HepG2 (cell line): ENCODE measurements at regions not wholly inside any gene's neighbourhood (a gene's known extent, or its start where the extent isn't known, plus 50 kb on each side); places are given as distances from the start of the nearest gene placed in this dataset.
"Not testable (repeated sequence)": the region's sequence is repeated elsewhere in the genome, so short reads cannot be mapped to it uniquely, and the experiment has no call there.

Experiments used
- ATAC-seq: fragments of 200-7000 bp; cut with Tn5 transposase; 3 replicates; pipeline ENCODE4 v1.9.1; 2020; ENCODE audit warnings: mild to moderate bottlenecking, moderate library complexity
- BruUV-seq: library from RNA; stranded (reverse); fragments of 400-500 nt; replicated peaks from 2 replicates; lab custom pipeline; 2021; lab: Mats Ljungman, UMichigan
- CTCF ChIA-PET: fragments of 300-600 bp; formaldehyde crosslinking; extraction: SDS; loops from one replicate; lab custom pipeline; 2021; ENCODE audit warnings: low total read pairs, inconsistent platforms, low intra/inter-chr PET ratio; lab: Yijun Ruan, JAX
- POLR2A ChIA-PET: fragments of 350-600 bp; sonication (Branson Sonifier 250); formaldehyde crosslinking; loops from one replicate; lab custom pipeline; 2020; ENCODE audit warnings: antibody characterized with exemption, inconsistent platforms; lab: Yijun Ruan, JAX
- DNase-seq: peaks from one replicate; pipeline ENCODE4 v3.0.0-alpha.2; 2015; ENCODE audit warnings: low spot score
- FAIRE-seq: peaks from 3 replicates; lab custom pipeline; 2011; peaks lifted over from hg19 to GRCh38; lab: Jason Lieb, UNC
- H2AFZ ChIP-seq: one replicate; pipeline ENCODE4 v1.6.1; 2011; ENCODE audit warnings: low read length, inconsistent platforms
- H3K27ac ChIP-seq: fragments of 300-600 bp; 3 replicates; pipeline ENCODE4 v1.8.0; 2011; ENCODE audit warnings: mixed run types, mild to moderate bottlenecking, mixed read lengths, low read length, inconsistent platforms; ENCODE audit not compliant: insufficient read depth; ENCODE audit errors: extremely low read length
- H3K27me3 ChIP-seq, 2 experiments: fragments of 200-600 bp in 1 of 2; 2 replicates in 1 of 2; 3 replicates in 1 of 2; pipeline versions ENCODE4 v1.6.0 to v1.8.0; 2011; ENCODE audit warnings: low read length in 2 of 2, mild to moderate bottlenecking in 2 of 2, moderate library complexity in 2 of 2, inconsistent platforms in 1 of 2; ENCODE audit not compliant: insufficient read depth in 2 of 2, control insufficient read depth in 1 of 2
- H3K36me3 ChIP-seq, 2 experiments: fragments of 200-600 bp in 1 of 2; replicated peaks in 1 of 2; 2 replicates in 1 of 2; 3 replicates in 1 of 2; pipeline versions ENCODE4 v1.5.1 to v1.8.0; 2011; ENCODE audit warnings: low read length in 2 of 2, inconsistent platforms in 1 of 2; ENCODE audit not compliant: insufficient read depth in 2 of 2, control insufficient read depth in 1 of 2
- H3K4me1 ChIP-seq: 2 replicates; pipeline ENCODE4 v1.5.1; 2012; ENCODE audit warnings: low read length, inconsistent platforms; ENCODE audit not compliant: insufficient read depth
- H3K4me2 ChIP-seq: 2 replicates; pipeline ENCODE4 v1.6.0; 2011; ENCODE audit warnings: low read depth, low read length, inconsistent platforms
- H3K4me3 ChIP-seq, 3 experiments: fragments of 200-600 bp in 1 of 3; sonication (generic), shearing (Covaris generic) in 1 of 3; replicated peaks in 1 of 3; 2 replicates each; pipeline ENCODE4 v1.5.1; 2011 to 2016; ENCODE audit warnings: low read length in 3 of 3, inconsistent platforms in 2 of 3, low read depth in 2 of 3, mild to moderate bottlenecking in 2 of 3, control low read depth in 1 of 3, mixed read lengths in 1 of 3; ENCODE audit not compliant: insufficient read depth in 1 of 3
- H3K79me2 ChIP-seq: one replicate; pipeline ENCODE4 v1.6.1; 2011; ENCODE audit warnings: low read length, inconsistent platforms; ENCODE audit not compliant: insufficient read depth
- H3K9ac ChIP-seq: 2 replicates; pipeline ENCODE4 v1.6.0; 2011; ENCODE audit warnings: mild to moderate bottlenecking, low read depth, low read length, inconsistent platforms; ENCODE audit not compliant: insufficient read depth
- H3K9me3 ChIP-seq: 2 replicates; pipeline ENCODE4 v1.5.1; 2012; ENCODE audit warnings: mild to moderate bottlenecking, low read length
- H4K20me1 ChIP-seq: 2 replicates; pipeline ENCODE4 v1.6.0; 2011; ENCODE audit warnings: inconsistent platforms, mild to moderate bottlenecking, low read length, moderate library complexity; ENCODE audit not compliant: insufficient read depth
- GTF2F1 ChIP-seq: fragments of 150-350 bp; IDR thresholded peaks from 2 replicates; pipeline ENCODE4 v1.6.1; 2014; ENCODE audit warnings: low read length
- HES4 ChIP-seq: sonication (generic); formaldehyde crosslinking; IDR thresholded peaks from 2 replicates; pipeline ENCODE4 v1.9.0; 2021; ENCODE audit warnings: mild to moderate bottlenecking, missing genetic modification reagents, borderline replicate concordance
- HIC2 ChIP-seq: sonication (generic); formaldehyde crosslinking; IDR thresholded peaks from 2 replicates; pipeline ENCODE4 v1.9.0; 2022; ENCODE audit warnings: low read depth, missing genetic modification reagents
- PHF21A ChIP-seq: sonication (generic); formaldehyde crosslinking; IDR thresholded peaks from 2 replicates; pipeline ENCODE4 v1.5.0; 2020; ENCODE audit warnings: mild to moderate bottlenecking, missing genetic modification reagents
- RAD51 ChIP-seq: fragments of 450-650 bp; IDR thresholded peaks from 2 replicates; pipeline ENCODE4 v1.6.1; 2016; ENCODE audit warnings: borderline replicate concordance
- SYNCRIP ChIP-seq: fragments of 200-400 bp; formaldehyde crosslinking; IDR thresholded peaks from 2 replicates; pipeline ENCODE4 v1.6.1; 2018; ENCODE audit warnings: mild to moderate bottlenecking, low read depth, low read length; ENCODE audit not compliant: insufficient read depth
- XBP1 ChIP-seq: sonication (generic); formaldehyde crosslinking; IDR thresholded peaks from 2 replicates; pipeline ENCODE4 v1.5.0; 2020; ENCODE audit warnings: missing genetic modification reagents
- ZNF572 ChIP-seq: sonication (generic); formaldehyde crosslinking; IDR thresholded peaks from 2 replicates; pipeline ENCODE4 v1.5.1; 2020; ENCODE audit warnings: mild to moderate bottlenecking, missing genetic modification reagents
- WGBS: methylation state at CpG from one replicate; pipeline ENCODE4 v1.1.6; 2017; ENCODE audit warnings: low lambda C conversion rate; 5-methylcytosine and 5-hydroxymethylcytosine counted together
- in situ Hi-C: cut with HindIII; loops from 2 replicates; pipeline ENCODE4 v1.10.0; 2017; ENCODE audit warnings: low pct_unique_long_range_greater_than_20kb; ENCODE audit not compliant: extremely low pct_ligation_motif_present
- intact Hi-C: fragments of 100-400 bp; cut with micrococcal nuclease; formaldehyde crosslinking; loops from one replicate; pipeline ENCODE4 v1.10.0; 2022; ENCODE audit not compliant: unreplicated experiment
- TF ChIP-seq, protein P1 (sequence below): sonication (generic); formaldehyde crosslinking; IDR thresholded peaks from 2 replicates; pipeline ENCODE4 v1.4.0; 2020; ENCODE audit warnings: missing genetic modification reagents

DNA sequence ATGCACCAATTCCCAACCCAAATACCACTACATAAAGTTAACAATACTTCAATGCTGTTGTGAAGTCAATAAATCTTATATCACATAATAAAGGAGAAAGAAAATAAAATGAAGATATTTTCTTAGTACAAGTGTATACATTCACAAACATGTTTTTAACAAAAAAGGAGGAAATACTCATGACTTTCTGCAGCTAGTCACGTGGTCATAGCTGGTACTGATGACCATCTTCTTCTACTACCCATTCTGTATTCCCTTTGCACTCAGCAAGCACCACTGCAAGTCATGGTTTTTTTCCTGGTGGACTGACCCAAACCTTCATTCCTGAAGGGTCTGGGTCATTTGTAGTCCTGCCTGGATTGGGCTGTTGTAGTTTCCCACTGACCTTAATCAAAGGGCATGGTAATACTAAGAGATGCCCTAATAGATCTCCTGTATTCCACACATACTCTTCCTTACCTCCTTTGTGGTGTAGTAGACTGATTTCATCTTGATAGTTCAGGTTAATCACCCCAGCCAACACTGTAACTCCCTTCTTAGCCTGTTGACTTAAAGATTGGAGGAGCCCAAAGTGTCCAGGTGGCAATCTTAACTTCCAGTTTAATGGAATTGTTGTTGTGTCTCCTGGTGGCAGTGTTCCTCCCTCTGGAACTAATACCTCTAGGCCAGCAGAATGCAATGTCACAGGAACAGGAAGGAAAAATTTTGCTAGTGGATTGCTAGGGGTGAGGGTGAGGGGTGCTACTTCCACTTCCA lies 83.1 kb upstream of the CYRIA start:
- TF ChIP-seq RAD51, result peak; percentile 35; the same call in 1 of the 2 replicates
- POLR2A ChIA-PET, H3K36me3 ChIP-seq: not testable (repeated sequence)

GRCh38 chr2:16747689-16748088 lies 82.1 kb upstream of the CYRIA start:
- ChIA-PET POLR2A (no interaction called here), CTCF (no interaction called here)
- Histone ChIP-seq H3K4me2 (no peak overlapping the region), H3K27me3 (no peaks in the 10 kb centered on the region; a peak in 1 of 5 replicates), H3K4me1 (no peaks in the 10 kb centered on the region), H3K79me2 (no peaks in the 10 kb centered on the region), H3K9ac (no peak overlapping the region), H2AFZ (no peak overlapping the region), H3K36me3 (no peaks in the 10 kb centered on the region), H3K9me3 (no peaks in the 10 kb centered on the region), H3K27ac (no peak overlapping the region), H4K20me1 (no peaks in the 10 kb centered on the region), H3K4me3 (no peak overlapping the region)
- WGBS, result 6% methylated on average over 2 of the region's 2 CpGs
- no TSS peak for BruUV-seq
- intact Hi-C loops, result no loop called here
- DNase-seq (no peak), ATAC-seq (no peak), FAIRE-seq (no peak)
- in situ Hi-C loops, result no loop called here
- TF ChIP-seq ZNF572, result no peak
- TF ChIP-seq HIC2 (CRISPR knock-in tag), result no peak
- TF ChIP-seq PHF21A (CRISPR knock-in tag), result no peak
- no peak for TF ChIP-seq XBP1 (CRISPR knock-in tag)
- no peak for TF ChIP-seq HES4
- TF ChIP-seq GTF2F1, result no peak
- no peak for TF ChIP-seq SYNCRIP
- TF ChIP-seq, protein P1, sequence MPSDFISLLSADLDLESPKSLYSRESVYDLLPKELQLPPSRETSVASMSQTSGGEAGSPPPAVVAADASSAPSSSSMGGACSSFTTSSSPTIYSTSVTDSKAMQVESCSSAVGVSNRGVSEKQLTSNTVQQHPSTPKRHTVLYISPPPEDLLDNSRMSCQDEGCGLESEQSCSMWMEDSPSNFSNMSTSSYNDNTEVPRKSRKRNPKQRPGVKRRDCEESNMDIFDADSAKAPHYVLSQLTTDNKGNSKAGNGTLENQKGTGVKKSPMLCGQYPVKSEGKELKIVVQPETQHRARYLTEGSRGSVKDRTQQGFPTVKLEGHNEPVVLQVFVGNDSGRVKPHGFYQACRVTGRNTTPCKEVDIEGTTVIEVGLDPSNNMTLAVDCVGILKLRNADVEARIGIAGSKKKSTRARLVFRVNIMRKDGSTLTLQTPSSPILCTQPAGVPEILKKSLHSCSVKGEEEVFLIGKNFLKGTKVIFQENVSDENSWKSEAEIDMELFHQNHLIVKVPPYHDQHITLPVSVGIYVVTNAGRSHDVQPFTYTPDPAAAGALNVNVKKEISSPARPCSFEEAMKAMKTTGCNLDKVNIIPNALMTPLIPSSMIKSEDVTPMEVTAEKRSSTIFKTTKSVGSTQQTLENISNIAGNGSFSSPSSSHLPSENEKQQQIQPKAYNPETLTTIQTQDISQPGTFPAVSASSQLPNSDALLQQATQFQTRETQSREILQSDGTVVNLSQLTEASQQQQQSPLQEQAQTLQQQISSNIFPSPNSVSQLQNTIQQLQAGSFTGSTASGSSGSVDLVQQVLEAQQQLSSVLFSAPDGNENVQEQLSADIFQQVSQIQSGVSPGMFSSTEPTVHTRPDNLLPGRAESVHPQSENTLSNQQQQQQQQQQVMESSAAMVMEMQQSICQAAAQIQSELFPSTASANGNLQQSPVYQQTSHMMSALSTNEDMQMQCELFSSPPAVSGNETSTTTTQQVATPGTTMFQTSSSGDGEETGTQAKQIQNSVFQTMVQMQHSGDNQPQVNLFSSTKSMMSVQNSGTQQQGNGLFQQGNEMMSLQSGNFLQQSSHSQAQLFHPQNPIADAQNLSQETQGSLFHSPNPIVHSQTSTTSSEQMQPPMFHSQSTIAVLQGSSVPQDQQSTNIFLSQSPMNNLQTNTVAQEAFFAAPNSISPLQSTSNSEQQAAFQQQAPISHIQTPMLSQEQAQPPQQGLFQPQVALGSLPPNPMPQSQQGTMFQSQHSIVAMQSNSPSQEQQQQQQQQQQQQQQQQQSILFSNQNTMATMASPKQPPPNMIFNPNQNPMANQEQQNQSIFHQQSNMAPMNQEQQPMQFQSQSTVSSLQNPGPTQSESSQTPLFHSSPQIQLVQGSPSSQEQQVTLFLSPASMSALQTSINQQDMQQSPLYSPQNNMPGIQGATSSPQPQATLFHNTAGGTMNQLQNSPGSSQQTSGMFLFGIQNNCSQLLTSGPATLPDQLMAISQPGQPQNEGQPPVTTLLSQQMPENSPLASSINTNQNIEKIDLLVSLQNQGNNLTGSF (CRISPR knock-in tag), result no peak

More for the DNA sequence above, 83.1 kb upstream of the CYRIA start:
- CTCF ChIA-PET, H3K4me3 ChIP-seq, H3K9ac ChIP-seq, intact Hi-C loops, H3K9me3 ChIP-seq, H3K4me2 ChIP-seq, H4K20me1 ChIP-seq, H2AFZ ChIP-seq, H3K27me3 ChIP-seq, H3K27ac ChIP-seq, BruUV-seq, H3K4me1 ChIP-seq, FAIRE-seq, H3K79me2 ChIP-seq, in situ Hi-C loops, ATAC-seq, DNase-seq: not testable (repeated sequence)
- WGBS, result 0% methylated on average over 1 of the region's 1 CpG
